ENCODE measurements at regions not wholly inside any gene's neighbourhood (a gene's known extent, or its start where the extent isn't known, plus 50 kb on each side); places are given as distances from the start of the nearest gene placed in this dataset.
"Not testable (repeated sequence)": the region's sequence is repeated elsewhere in the genome, so short reads cannot be mapped to it uniquely, and the experiment has no call there.

GRCh38 chr1:91207691-91208090 is 185.9 kb upstream of the ZNF644 start:
- DNase-seq: not testable (repeated sequence)

- DNase-seq: not testable (repeated sequence)
Measured at GRCh38 chr1:91204150-91204549, 182.3 kb upstream of the ZNF644 start.

GRCh38 chr1:91201694-91202093 is 179.9 kb upstream of the ZNF644 start:
- no peak for DNase-seq

- DNase-seq: no peak
Measured at GRCh38 chr1:91201176-91201575, 179.3 kb upstream of the ZNF644 start.

- no peak for DNase-seq
Measured at GRCh38 chr1:91200675-91201074, 178.8 kb upstream of the ZNF644 start.

GRCh38 chr1:91199988-91200387 is 178.2 kb upstream of the ZNF644 start:
- DNase-seq: no peak

- DNase-seq: no peak
Measured at GRCh38 chr1:91190996-91191395, 169.2 kb upstream of the ZNF644 start.

- DNase-seq: no peak
Measured at GRCh38 chr1:91189096-91189495, 167.3 kb upstream of the ZNF644 start.

GRCh38 chr1:91182807-91183206 is 161.0 kb upstream of the ZNF644 start:
- DNase-seq: not testable (repeated sequence)

GRCh38 chr1:91176250-91176649 is 154.4 kb upstream of the ZNF644 start:
- no peak for DNase-seq

- DNase-seq: no peak
Measured at GRCh38 chr1:91174734-91175133, 152.9 kb upstream of the ZNF644 start.

- no peak for DNase-seq
Measured at GRCh38 chr1:91173346-91173890, 151.6 kb upstream of the ZNF644 start.

- no peak for DNase-seq
Measured at GRCh38 chr1:91172541-91172940, 150.7 kb upstream of the ZNF644 start.

GRCh38 chr1:91171898-91172297 is 150.1 kb upstream of the ZNF644 start:
- DNase-seq: no peak

- DNase-seq: no peak
Measured at GRCh38 chr1:91170571-91170970, 148.7 kb upstream of the ZNF644 start.

GRCh38 chr1:91166106-91166712 is 144.4 kb upstream of the ZNF644 start:
- no peak for DNase-seq

GRCh38 chr1:91165033-91165654 is 143.3 kb upstream of the ZNF644 start:
- peak; percentile 77 for DNase-seq

GRCh38 chr1:91162613-91163012 is 140.8 kb upstream of the ZNF644 start:
- no peak for DNase-seq

- no peak for DNase-seq
Measured at GRCh38 chr1:91161749-91162148, 139.9 kb upstream of the ZNF644 start.

GRCh38 chr1:91161166-91161565 is 139.3 kb upstream of the ZNF644 start:
- DNase-seq: no peak

GRCh38 chr1:91160363-91161075 is 138.7 kb upstream of the ZNF644 start:
- DNase-seq: no peak

GRCh38 chr1:91153341-91153740 is 131.5 kb upstream of the ZNF644 start:
- no peak for DNase-seq

GRCh38 chr1:91152331-91152730 is 130.5 kb upstream of the ZNF644 start:
- no peak for DNase-seq

- DNase-seq: no peak
Measured at GRCh38 chr1:91151702-91152101, 129.9 kb upstream of the ZNF644 start.

Measured in activated CD4-positive, CD25-positive, alpha-beta regulatory T cell treated with anti-CD3 and anti-CD28 coated beads, Interleukin-2, amount 50 U/mL, for 72 hours (primary cell).